GM19025 (cell line): ENCODE measurements at regions not wholly inside any gene's neighbourhood (a gene's known extent, or its start where the extent isn't known, plus 50 kb on each side); places are given as distances from the start of the nearest gene placed in this dataset.

Experiments
- ATAC-seq: cut with Tn5 transposase; IDR thresholded peaks from one replicate; pipeline ENCODE4 v1.9.1; 2021; ENCODE audit warnings: mild to moderate bottlenecking, low read depth, moderate library complexity; ENCODE audit not compliant: unreplicated experiment

DNA sequence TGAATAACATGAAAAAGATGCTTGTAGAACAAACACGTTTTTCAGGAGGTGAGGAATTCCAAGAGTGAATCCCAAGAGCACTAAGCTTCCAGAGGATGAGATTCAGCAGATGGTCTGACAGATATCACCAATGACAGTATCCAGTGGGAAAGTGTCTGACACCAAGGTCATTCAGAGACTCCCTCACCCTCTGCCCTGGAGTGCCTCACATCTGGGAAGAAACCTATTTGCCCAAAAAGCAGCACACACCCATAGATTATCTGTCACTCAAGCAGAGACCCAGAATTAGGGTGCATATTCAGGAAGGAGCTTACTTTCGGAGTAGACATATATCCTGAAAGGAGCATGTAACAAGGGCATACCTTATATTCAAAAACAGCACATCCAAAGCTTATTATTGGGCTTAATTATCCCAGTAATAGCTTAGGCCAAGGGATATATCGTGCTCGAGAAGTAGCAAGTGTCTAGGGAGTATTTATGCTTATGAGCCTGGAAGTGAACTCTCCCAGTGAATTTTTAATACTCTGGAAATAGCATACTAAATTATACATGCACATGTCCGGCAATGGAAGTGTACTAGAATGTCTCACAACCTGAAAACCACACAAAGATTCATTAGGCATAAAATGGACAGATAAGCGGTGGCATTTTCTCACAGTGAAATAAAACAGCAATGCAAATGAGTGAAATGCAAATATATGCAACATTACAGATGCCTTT, 998.1 kb upstream of the TMEM132C start:
- no peak for ATAC-seq

DNA sequence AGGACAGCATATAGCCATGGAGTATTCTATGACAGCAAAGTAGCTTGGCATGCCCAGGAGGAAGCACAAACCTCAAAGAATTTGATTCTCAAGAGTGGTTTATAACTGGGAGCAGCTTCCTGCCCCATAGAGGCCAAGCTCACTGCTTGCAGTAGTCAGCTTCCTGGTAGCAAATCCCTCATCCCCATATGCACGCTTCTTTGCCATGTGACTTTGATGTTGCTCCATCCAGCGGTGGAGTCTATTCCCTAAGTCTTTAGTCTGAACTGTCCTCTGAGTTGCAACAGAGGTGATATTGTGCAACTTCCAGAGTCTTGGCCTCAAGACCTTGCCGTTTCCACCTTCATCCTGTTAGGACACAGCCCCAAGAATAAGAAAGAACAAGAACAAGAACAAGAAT, 996.8 kb upstream of the TMEM132C start:
- ATAC-seq: no peak

DNA sequence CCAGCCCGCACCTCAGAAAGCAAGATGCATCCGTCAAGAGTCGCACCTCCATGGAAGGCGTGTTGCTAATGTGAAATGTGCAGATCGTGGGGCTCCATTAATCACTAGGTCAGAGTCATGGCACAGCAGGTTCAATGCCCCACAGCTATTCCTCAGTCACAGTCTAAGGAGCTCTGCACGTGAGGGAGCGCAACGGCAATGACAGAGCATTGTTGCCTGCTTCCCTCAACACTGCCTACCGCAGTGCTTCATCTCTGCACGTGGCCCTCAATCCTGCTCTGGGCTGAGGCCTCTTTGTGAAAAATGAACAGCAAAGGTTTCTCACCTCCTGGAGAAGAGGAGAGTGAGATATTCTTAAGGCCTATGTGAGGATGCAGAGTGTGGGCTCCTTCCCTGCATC, 995.2 kb upstream of the TMEM132C start:
- ATAC-seq: no peak

DNA sequence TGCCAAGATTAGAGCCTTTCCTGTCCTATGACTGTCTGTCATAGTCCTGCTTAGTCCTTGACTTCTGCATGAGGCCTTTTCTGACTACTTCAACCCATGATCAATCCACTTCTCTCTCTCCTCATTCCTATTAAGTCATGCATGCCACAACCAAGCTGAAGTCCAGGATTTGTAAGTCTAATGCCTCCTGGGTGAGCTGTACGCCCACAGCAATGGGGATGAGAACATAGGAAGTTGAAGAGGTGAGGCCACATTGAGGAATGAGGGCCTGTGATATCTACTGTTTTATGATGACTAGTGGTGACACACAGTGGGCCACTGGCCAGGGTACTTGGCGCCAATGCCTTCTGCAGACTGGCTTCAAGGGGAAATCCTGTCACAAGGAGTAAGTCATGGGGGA, 994.1 kb upstream of the TMEM132C start:
- ATAC-seq: no peak

DNA sequence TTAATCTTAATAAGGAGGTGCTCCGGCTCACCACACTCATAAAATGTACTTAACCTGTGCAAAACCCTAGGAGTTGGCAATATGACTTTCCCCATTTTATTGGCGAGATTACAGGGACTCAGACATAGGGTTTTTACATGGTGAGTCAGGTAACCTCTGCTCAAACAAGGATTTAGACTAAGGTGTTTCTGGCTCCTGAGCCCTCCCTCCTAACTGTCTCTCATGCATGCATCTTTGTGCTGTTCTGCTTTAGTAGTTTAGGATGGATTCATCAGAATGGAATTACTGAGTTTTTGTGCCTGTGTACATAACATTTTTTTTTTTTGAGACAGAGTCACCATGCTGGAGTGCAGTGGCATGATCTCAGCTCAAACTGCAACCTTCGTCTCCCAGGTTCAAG, 993.3 kb upstream of the TMEM132C start:
- no peak for ATAC-seq

DNA sequence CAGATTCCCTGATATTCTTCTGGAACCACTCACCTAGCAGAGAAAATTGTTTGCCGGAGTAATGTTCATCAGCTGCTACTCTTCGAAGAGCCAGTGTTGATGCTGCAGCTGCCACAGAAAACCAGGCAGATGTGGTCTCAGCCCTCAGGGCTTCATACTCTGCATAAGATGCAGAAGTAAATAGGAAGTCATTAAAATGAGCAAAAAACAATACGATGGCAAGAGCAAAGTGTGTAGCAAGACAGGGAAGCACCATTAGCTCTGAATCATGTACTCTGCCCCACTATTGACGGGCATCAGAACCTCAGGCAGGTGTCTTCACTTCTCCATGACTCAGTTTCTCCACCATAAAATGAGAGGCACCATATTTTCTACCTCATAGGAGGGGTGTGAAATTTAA, 991.6 kb upstream of the TMEM132C start:
- no peak for ATAC-seq

DNA sequence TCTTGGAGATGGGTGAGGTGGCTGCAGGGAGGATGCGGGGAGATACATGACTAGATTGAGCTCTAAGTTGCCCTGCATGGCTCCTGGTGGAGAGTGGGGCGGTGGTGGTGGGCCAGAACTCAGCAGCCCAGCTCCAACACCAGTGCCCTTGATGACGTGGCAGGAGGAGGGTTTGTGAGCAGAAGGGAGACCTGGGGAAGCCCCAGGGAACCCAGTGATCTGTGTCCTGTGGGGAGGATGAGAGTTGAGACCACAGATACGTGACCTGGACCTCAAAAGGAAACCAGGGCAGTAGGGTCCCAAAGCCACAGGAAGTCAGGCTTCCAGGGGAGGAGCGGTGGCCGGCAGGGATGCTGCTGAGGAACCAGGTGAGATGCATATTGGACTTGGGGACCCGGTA, 989.1 kb upstream of the TMEM132C start:
- ATAC-seq: no peak

DNA sequence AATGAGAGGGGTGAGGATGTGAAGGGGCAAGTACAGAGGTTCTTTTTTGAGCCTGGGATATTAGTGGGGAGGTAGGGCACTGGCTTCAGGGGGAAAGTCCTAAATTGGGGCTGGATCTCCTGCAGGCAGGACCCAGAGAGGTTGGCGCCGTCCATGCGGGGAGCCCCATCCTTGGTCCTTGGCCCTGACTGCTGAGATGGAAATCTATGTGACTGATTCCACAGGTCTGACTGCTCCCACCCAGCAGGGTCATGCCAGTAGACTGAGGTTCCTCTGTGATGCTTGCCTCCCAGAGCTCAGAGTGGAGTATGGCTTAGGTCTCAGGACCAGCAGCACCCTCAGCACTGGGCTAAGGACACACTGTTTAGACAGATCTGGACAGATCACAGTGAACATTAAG, 988.6 kb upstream of the TMEM132C start:
- ATAC-seq: no peak

DNA sequence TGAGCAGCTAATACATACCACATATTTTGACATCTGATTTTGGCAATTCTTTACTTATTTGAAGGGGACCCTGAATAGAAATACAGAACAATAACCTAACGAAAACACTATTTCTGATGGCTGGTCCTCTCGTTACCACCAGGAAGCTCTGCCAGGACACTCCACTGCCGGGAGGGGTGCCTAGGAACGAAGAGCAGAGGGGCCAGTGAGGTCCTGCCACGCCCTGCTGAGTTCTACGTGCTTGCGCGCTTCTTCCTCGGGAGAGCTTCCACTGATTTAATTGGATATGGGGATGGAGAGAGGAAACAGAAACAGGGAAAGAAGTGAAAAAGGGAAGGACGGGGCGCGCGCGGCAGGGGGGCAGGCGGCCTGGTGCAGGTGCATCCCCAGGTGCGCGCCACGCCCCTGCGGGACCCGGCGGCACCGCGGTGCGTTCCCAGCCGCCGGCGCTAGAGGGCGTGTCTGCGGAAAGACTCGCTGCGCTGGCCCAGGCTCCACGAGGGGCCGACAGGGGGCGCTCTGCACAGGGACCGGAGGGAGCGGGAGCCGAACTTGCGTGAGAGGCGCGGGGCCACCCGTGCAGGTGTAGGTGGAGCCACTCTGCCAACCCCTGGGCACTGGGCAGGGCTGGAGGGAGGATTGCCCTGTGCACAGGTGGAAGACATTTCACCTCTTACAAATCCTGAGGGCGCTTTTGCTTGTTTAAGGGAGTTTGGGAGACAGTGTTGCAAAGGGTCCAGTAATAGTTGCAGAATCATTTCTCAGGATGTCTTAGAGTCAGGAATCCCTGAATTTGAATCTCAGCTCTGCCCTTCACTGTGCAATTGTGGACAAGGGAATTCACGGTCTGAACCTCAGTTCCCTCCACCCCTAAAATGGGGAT, 986.3 kb upstream of the TMEM132C start:
- no peak for ATAC-seq

DNA sequence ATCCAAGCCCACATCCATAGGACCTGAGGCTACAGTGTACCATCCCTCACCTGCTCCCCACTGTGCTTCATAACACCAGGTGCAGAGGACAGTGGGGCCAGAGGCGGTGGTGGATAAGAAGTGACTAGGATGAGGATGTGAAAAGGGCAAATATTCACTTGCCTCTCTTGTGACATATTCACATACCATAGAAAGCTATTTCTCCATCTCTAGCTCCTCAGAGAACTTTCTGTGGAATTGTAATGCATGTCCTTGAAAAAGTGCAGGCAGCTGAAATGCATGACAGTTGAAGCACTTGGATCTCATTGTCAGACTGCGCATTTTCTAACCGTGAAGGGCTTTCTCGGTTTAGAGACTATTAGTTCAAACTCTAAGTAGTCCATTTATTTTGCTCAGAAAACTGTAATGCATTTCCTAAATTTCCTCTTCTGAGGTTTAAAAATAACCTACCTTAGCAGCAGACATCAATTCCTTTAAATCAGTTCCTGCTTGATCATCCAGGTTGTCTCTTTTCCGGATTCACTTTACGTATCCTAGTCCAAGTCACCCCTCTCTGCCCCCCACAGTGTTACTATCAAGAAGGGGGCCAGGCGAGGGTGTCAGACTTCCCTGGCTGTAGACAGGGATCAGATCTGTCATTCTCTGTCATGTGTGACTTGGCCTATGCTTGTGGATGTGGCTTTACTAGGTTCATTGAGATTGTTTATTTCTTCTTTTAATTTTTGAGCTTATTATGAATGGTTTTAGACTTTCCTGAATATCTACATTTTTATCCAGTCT, 984.0 kb upstream of the TMEM132C start:
- no peak for ATAC-seq

DNA sequence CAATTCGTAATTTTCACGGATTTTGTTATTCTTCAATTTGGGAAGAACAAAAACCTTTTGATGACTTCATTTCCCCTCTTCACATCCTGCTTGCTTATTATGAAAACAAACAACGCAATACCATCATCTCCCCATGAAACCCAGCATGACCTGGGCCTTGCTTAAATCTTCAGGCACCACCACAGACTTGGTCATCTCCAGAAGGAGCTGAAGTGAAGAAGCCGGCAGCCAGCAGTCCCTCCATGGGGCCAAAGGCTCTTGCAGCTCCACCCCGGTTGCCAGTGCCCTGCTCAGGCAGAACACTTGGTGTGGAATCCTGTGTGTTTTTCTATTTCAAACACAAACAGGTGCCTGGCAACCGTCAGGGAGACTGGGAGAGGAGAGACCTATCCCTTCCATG, 982.9 kb upstream of the TMEM132C start:
- ATAC-seq: no peak

DNA sequence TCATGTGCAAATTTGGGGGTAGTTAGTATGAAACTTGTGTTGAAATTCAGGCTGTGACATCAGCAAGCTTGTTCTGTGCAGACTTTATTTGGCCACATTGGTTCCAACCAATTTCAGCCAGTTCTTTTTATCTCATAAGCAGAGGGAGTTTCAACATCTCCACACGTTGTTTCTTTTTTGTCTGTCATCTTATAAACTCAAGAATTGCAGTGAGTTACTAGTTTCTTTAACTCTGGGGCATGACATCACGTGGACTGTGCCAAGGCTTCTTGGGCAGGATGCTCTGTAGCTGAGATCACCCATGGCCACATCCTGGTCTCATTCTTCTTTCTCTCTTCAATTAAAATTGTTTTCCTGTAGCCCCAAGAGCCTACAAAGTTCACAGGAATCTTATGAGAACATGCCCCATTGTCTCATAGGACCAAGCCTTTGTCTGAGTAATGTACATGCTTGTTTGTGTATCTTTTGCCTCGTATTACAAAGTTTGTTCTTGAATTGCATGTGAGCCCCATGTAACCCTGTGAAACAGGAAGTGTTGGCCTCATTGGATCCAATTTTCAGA, 982.0 kb upstream of the TMEM132C start:
- no peak for ATAC-seq

DNA sequence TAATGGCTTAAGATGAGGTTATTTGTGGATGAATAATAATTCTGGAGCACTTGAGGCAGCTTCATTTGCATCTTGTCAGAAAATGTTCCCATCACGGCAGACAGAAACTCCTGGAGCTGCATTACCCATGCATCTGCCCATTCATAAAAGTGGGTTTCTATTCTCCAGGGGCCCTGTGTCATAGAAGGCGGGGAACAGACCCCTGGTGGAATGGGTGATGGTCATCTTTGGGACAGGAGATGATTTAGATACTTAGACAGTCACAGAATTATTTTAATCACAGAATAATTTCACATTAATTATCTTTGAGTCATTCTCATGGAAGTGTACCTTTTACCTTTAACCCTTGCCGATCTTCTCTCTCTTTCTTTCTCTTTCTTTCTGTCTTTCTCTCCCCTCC, 980.7 kb upstream of the TMEM132C start:
- ATAC-seq: no peak

DNA sequence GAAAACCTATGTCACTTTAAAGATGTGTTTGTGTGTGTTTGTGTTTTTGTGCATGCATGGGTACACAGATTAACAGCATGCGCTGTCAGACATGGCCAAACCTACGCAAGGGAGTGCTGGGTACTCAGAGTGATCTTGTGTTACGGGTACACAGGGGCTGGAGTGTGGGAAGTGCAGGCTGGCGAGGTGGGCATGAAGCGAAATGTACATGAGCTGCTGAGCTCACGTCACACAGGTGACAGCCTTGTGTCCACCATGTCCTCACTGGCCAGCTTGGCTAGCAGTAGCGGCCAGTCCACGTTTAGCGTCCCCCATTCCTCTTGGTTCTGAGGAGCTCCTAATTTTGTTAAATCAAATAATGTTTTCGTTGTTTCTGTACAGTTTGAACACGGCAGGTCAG, 979.7 kb upstream of the TMEM132C start:
- ATAC-seq: no peak

DNA sequence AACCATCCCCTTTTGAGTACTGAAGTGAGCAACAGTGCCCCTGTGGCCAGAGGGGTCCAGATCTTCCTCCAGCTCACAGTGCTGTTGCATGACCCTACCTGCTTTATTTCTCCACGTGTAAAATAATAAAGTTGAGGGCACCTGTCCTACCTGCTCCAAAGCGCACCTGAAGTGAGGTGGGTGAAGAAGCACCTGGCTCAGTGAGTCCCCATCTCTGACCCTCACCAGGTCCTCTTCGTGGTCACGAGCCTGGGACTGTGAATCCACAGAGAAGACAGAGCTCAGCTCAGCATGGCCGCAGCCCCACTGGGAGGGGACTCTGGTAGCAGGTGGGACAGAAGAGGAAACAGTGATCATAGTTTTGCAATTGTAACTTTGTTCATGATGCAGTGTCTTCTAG, 976.7 kb upstream of the TMEM132C start:
- no peak for ATAC-seq

DNA sequence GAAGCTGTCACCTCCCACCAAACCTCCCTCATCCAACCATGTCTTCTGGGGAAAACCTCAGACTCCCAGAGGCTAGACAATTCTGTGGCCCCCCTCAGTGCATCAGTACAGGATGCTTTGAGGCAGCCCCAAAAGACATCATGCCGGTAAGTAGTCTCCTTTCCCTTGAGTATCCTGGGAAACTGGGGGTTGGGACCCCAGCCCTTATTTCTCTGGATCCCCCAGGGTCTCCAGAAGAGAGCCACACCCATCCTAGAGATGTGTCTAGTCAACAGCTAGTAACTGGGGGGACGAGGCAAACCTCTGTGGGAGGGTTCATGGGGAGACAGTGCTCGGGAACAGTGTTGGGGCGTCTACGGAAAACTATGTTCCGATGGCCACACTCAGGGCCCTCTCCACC, 974.2 kb upstream of the TMEM132C start:
- ATAC-seq: no peak

DNA sequence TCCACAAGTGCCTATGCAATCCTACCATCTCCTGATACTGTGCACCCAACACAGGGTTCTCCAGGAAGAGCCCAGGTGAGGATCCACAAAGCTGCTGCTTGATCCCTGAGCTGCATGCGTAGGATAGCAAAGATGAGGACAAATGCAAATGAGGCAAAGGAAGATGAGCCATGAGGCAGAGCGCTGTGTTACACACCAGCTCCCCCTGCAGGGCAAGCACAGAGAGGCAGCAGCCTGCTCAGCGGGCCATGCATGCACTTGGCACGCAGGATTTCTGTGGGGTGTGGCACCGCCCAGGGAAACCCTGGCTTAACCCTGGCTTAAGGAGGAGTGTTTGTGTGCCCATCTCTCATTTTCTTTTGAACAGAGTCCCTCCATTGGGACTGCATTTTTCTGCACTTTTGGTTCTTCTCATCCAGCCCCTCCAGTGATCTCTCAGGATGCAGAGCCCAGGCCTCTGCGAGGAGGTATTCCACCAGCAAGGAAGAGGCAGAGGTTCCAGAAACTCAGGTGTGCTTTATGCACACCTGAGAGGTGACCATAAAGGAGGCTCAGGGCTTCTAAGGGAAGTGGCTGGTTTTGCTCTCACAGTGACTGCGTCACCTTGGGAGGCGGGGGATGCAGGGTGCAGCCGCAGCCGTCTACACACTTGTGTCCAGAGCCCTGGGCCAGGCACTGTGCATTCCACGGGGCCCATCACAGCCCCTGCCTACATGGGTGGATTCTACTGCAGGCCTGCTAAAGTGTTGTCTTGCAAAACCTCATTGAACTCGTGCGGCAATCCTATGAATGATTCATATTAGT, 973.3 kb upstream of the TMEM132C start:
- ATAC-seq: no peak

DNA sequence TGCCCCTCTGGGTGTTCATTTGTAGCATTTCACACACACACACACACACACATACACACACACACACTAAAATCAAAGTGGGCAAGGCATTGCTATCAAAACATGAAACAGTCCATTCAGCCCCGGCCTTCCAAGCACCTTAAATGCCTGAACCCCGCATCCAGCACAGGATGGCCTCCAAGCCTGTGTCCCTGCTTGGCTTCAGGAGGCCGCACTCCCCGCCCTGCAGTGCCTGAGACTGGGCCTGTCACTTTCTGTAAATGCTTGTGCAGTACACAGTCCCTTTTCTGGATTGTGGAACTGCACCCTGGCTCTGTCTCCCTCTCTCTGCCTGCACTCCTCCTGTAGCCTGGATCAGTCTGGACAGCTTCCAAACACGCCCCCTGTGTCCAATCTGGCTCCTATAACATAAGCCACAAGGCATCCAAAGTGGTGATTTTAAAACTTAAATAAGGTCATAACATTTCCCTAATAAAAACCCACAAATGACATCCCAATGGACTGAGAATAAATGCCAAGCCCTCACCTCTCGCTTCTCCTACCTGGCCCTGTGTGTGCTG, 972.2 kb upstream of the TMEM132C start:
- ATAC-seq: no peak

DNA sequence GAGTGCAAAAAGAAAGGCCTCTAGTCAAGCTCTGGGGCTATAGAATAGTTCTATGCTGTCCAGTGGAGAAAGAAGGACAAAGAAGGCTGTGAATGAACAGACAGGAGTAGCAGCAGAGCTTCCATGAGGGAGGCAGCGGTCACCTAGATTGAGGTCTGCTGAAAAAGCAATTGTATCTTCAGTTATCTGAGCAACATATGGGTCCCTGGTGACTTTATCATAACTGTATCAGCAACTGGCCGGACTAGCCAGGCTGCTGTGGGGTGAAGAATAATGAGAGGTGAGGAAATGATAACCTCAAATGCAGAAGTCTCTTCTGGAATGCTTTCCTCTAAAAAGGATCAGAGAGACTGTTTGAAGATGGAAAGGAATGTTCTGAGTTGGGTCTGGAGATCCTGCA, 971.3 kb upstream of the TMEM132C start:
- no peak for ATAC-seq

DNA sequence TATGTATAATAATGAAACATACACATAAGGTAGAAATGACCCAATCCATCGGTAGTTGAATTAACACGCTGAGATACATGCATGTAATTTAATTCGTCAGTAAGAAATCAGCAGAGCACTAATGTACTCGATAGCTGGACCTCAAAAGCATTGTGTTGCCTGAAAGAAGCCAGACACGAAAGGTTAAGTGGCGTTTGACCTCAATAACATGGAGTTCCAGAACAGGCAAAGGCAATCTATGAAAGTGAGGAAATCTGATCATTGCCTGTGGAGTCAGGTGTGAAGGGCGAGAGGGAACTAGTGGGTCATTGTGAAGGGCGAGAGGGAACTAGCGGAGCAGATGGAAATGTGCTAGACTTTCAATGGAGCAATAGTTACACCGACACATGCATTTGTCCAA, 970.4 kb upstream of the TMEM132C start:
- ATAC-seq: no peak
